Liver (tissue), 8 donors: ENCODE measurements at regions not wholly inside any gene's neighbourhood (a gene's known extent, or its start where the extent isn't known, plus 50 kb on each side); places are given as distances from the start of the nearest gene placed in this dataset.

Experiments
- DNase-seq: peaks from one replicate; pipeline ENCODE4 v3.0.0-alpha.2; 2017; ENCODE audit warnings: low spot score
- H3K27ac ChIP-seq, 2 donors: one replicate each; pipeline ENCODE4 v1.7.0; 2013; ENCODE audit warnings: inconsistent platforms in 2 of 2, low read length in 2 of 2, control low read depth in 1 of 2, low read depth in 1 of 2, mild to moderate bottlenecking in 1 of 2
- H3K27me3 ChIP-seq, 4 donors: one replicate each; pipeline versions ENCODE4 v1.6.1 to v1.7.0; 2013; ENCODE audit warnings: low read length in 3 of 4, inconsistent platforms in 1 of 4, mild to moderate bottlenecking in 1 of 4, moderate library complexity in 1 of 4; ENCODE audit not compliant: control insufficient read depth in 4 of 4, insufficient read depth in 4 of 4
- H3K36me3 ChIP-seq, 4 donors: one replicate each; pipeline versions ENCODE4 v1.6.1 to v1.7.0; 2013; ENCODE audit warnings: low read length in 3 of 4, mild to moderate bottlenecking in 3 of 4, low read depth in 1 of 4, moderate library complexity in 1 of 4; ENCODE audit not compliant: control insufficient read depth in 4 of 4, insufficient read depth in 3 of 4
- H3K4me1 ChIP-seq, 4 donors: one replicate each; pipeline versions ENCODE4 v1.6.1 to v1.7.0; 2013; ENCODE audit warnings: low read length in 3 of 4, mild to moderate bottlenecking in 3 of 4, moderate library complexity in 1 of 4; ENCODE audit not compliant: control insufficient read depth in 4 of 4, insufficient read depth in 4 of 4
- H3K4me3 ChIP-seq, 3 donors: one replicate each; pipeline versions ENCODE4 v1.6.1 to v1.7.0; 2013; ENCODE audit warnings: low read length in 3 of 3, control low read depth in 1 of 3, low read depth in 1 of 3, mild to moderate bottlenecking in 1 of 3
- H3K9ac ChIP-seq, 2 donors: one replicate each; pipeline ENCODE4 v1.7.0; 2013; ENCODE audit warnings: low read length in 2 of 2, mild to moderate bottlenecking in 2 of 2, moderate library complexity in 2 of 2, control low read depth in 1 of 2, low read depth in 1 of 2
- H3K9me3 ChIP-seq, 4 donors: one replicate each; pipeline versions ENCODE4 v1.6.1 to v1.7.0; 2013; ENCODE audit warnings: low read length in 3 of 4; ENCODE audit not compliant: control insufficient read depth in 4 of 4
- ATF3 ChIP-seq: IDR thresholded peaks from 2 replicates; pipeline ENCODE4 v1.6.1; 2016; ENCODE audit warnings: antibody characterized with exemption
- CTCF ChIP-seq: fragments of 150-350 bp; IDR thresholded peaks from 2 replicates; pipeline ENCODE4 v1.5.1; 2017; ENCODE audit warnings: improper control_type of control experiment, low read depth, low read length; ENCODE audit not compliant: missing input control
- EGR1 ChIP-seq, 2 donors: IDR thresholded peaks; 2 replicates each; pipeline ENCODE4 v1.6.1; 2016 to 2018; ENCODE audit warnings: antibody characterized with exemption in 2 of 2, low read depth in 2 of 2
- FOXA1 ChIP-seq: IDR thresholded peaks from 2 replicates; pipeline ENCODE4 v1.6.1; 2016; ENCODE audit warnings: antibody characterized with exemption
- FOXA2 ChIP-seq: IDR thresholded peaks from 2 replicates; pipeline ENCODE4 v1.6.1; 2016; ENCODE audit warnings: antibody characterized with exemption
- GABPA ChIP-seq, 2 donors: IDR thresholded peaks in 1 of 2; conservative IDR thresholded peaks in 1 of 2; 2 replicates each; pipeline ENCODE4 v1.6.1; 2016; ENCODE audit warnings: antibody characterized with exemption in 2 of 2, mild to moderate bottlenecking in 1 of 2, moderate library complexity in 1 of 2
- HNF4A ChIP-seq, 2 donors: conservative IDR thresholded peaks; 2 replicates each; pipeline ENCODE4 v1.6.1; 2016; ENCODE audit warnings: antibody characterized with exemption in 2 of 2, mild to moderate bottlenecking in 2 of 2
- HNF4G ChIP-seq: IDR thresholded peaks from 2 replicates; pipeline ENCODE4 v1.6.1; 2016; ENCODE audit warnings: antibody characterized with exemption
- JUND ChIP-seq, 2 donors: IDR thresholded peaks; 2 replicates each; pipeline ENCODE4 v1.6.1; 2016; ENCODE audit warnings: antibody characterized with exemption in 2 of 2
- MAX ChIP-seq: IDR thresholded peaks from 2 replicates; pipeline ENCODE4 v1.6.1; 2016; ENCODE audit warnings: antibody characterized with exemption
- NR2F2 ChIP-seq: IDR thresholded peaks from 2 replicates; pipeline ENCODE4 v1.6.1; 2016; ENCODE audit warnings: antibody characterized with exemption
- RAD21 ChIP-seq, 2 donors: IDR thresholded peaks; 2 replicates each; pipeline ENCODE4 v1.6.1; 2016; ENCODE audit warnings: antibody characterized with exemption in 2 of 2, mild to moderate bottlenecking in 2 of 2
- REST ChIP-seq: IDR thresholded peaks from 2 replicates; pipeline ENCODE4 v1.6.1; 2016; ENCODE audit warnings: antibody characterized with exemption, mild to moderate bottlenecking
- RXRA ChIP-seq, 2 donors: IDR thresholded peaks; 2 replicates each; pipeline ENCODE4 v1.6.1; 2017 to 2018; ENCODE audit warnings: antibody characterized with exemption in 2 of 2, mild to moderate bottlenecking in 1 of 2
- SP1 ChIP-seq: IDR thresholded peaks from 2 replicates; pipeline ENCODE4 v1.6.1; 2018; ENCODE audit warnings: antibody characterized with exemption, mild to moderate bottlenecking
- TAF1 ChIP-seq: conservative IDR thresholded peaks from 2 replicates; pipeline ENCODE4 v1.6.1; 2016; ENCODE audit warnings: antibody characterized with exemption, mild to moderate bottlenecking
- YY1 ChIP-seq: IDR thresholded peaks from 2 replicates; pipeline ENCODE4 v1.6.1; 2016; ENCODE audit warnings: antibody characterized with exemption, mild to moderate bottlenecking
- ZBTB33 ChIP-seq: IDR thresholded peaks from 2 replicates; pipeline ENCODE4 v1.6.1; 2016; ENCODE audit warnings: antibody characterized with exemption
- WGBS: extraction: QIAGEN DNeasy Blood & Tissue Kit; methylation state at CpG from one replicate; pipeline ENCODE4 v1.1.7; 2013; 5-methylcytosine and 5-hydroxymethylcytosine counted together
- donor health status: healthy.
- donor health status: healthy.
- donor health status: healthy.
- donor health status: healthy.
- donor health status: healthy.

GRCh38 chr5:160991205-160991604 lies 139.2 kb upstream of the ATP10B start:
- no peak overlapping the region for H3K9ac ChIP-seq

More at GRCh38 chr5:160991205-160991604, 139.2 kb upstream of the ATP10B start:
- Histone ChIP-seq H3K27ac (no peak overlapping the region), H3K27me3 (peaks cover 0 to 2% (median 0%) of the 10 kb centered on the region in 4 donors), H3K9me3 (no peaks in the 10 kb centered on the region), H3K4me1 (no peaks in the 10 kb centered on the region), H3K36me3 (no peaks in the 10 kb centered on the region), H3K4me3 (no peak overlapping the region)
- TF ChIP-seq RXRA (IDR thresholded peaks at IDR 0.05) (no peak), FOXA1 (no peak), RAD21 (IDR thresholded peaks at IDR 0.05) (no peak), HNF4G (no peak), REST (no peak), YY1 (no peak), CTCF (no peak), ZBTB33 (no peak), SP1 (no peak), GABPA (IDR thresholded peaks at IDR 0.05 in 1 of 2, conservative IDR thresholded peaks at IDR 0.05 in 1 of 2) (no peak), FOXA2 (no peak), TAF1 (no peak), MAX (no peak), HNF4A (conservative IDR thresholded peaks at IDR 0.05) (no peak), ATF3 (no peak), JUND (IDR thresholded peaks at IDR 0.05) (no peak), EGR1 (IDR thresholded peaks at IDR 0.05; ENCODE audit: low read depth in 2 of 2) (no peak), NR2F2 (no peak)
- no peak for DNase-seq
- 67% methylated on average over 1 of the region's 1 CpG for WGBS
